GM18870 (cell line): ENCODE measurements at regions not wholly inside any gene's neighbourhood (a gene's known extent, or its start where the extent isn't known, plus 50 kb on each side); places are given as distances from the start of the nearest gene placed in this dataset.
"Not testable (repeated sequence)": the region's sequence is repeated elsewhere in the genome, so short reads cannot be mapped to it uniquely, and the experiment has no call there.

Experiments used
- ATAC-seq: cut with Tn5 transposase; IDR thresholded peaks from one replicate; pipeline ENCODE4 v1.9.1; 2021; ENCODE audit warnings: moderate library complexity; ENCODE audit not compliant: unreplicated experiment

- no peak for ATAC-seq
These were observed 328.2 kb upstream of the COL3A1 start for GRCh38 chr2:188645986-188646385.

- no peak for ATAC-seq
These were observed 326.6 kb upstream of the COL3A1 start for GRCh38 chr2:188647430-188648070.

GRCh38 chr2:188659656-188660406 is 314.3 kb upstream of the COL3A1 start:
- ATAC-seq = no peak

GRCh38 chr2:188663301-188663700 is 310.9 kb upstream of the COL3A1 start:
- ATAC-seq = no peak

- no peak for ATAC-seq
These were observed 309.8 kb upstream of the COL3A1 start for GRCh38 chr2:188664416-188664815.

GRCh38 chr2:188664951-188665595 is 309.1 kb upstream of the COL3A1 start:
- no peak for ATAC-seq

GRCh38 chr2:188665727-188666304 is 308.4 kb upstream of the COL3A1 start:
- ATAC-seq = no peak

- ATAC-seq = no peak
These were observed 307.7 kb upstream of the COL3A1 start for GRCh38 chr2:188666503-188666902.

GRCh38 chr2:188668017-188668680 is 306.0 kb upstream of the COL3A1 start:
- no peak for ATAC-seq

- no peak for ATAC-seq
These were observed 298.7 kb upstream of the COL3A1 start for GRCh38 chr2:188675391-188676009.

GRCh38 chr2:188676010-188676400 is 298.2 kb upstream of the COL3A1 start:
- ATAC-seq = no peak

GRCh38 chr2:188677142-188677541 is 297.0 kb upstream of the COL3A1 start:
- no peak for ATAC-seq

GRCh38 chr2:188678882-188679281 is 295.3 kb upstream of the COL3A1 start:
- ATAC-seq = no peak

GRCh38 chr2:188682838-188683237 is 291.3 kb upstream of the COL3A1 start:
- ATAC-seq = no peak

- no peak for ATAC-seq
These were observed 289.4 kb upstream of the COL3A1 start for GRCh38 chr2:188684795-188685194.

GRCh38 chr2:188693111-188693510 is 281.1 kb upstream of the COL3A1 start:
- no peak for ATAC-seq

- no peak for ATAC-seq
These were observed 280.4 kb upstream of the COL3A1 start for GRCh38 chr2:188693771-188694170.

- no peak for ATAC-seq
These were observed 278.2 kb upstream of the COL3A1 start for GRCh38 chr2:188695953-188696352.

GRCh38 chr2:188698151-188698550 is 276.0 kb upstream of the COL3A1 start:
- ATAC-seq = not testable (repeated sequence)

GRCh38 chr2:188701836-188702235 is 272.3 kb upstream of the COL3A1 start:
- peak; percentile 84 for ATAC-seq

GRCh38 chr2:188705191-188705590 is 269.0 kb upstream of the COL3A1 start:
- no peak for ATAC-seq
